ENCODE measurements at regions not wholly inside any gene's neighbourhood (a gene's known extent, or its start where the extent isn't known, plus 50 kb on each side); places are given as distances from the start of the nearest gene placed in this dataset.

DNA sequence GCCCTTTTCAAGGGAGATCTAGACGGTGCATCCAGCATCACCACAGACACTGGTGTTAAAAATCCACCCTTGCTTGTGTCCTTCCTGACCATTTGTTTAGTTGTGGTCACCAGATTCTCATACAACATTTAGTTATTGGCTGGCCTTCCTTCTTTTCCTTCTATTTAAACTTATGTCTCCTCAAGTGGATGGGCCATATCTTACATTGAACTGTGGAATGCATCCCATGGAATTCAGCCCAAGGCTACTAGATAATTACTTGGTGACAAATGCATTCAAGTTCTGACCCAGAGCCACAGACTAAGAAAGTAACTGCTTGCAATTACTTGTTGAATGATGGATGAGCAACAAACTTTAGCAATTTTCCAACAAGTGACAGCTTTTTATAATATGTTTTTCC, 198.9 kb upstream of the SSTR4 start:
- no peak for TF ChIP-seq POLR2A (IDR thresholded peaks at IDR 0.05; ENCODE audit: low read depth, low read length)
- TF ChIP-seq SPI1 (IDR thresholded peaks at IDR 0.05; ENCODE audit: low read depth, low read length): no peak
- no peak for TF ChIP-seq PAX5 (IDR thresholded peaks at IDR 0.05; ENCODE audit: insufficient read depth, low read length, severe bottlenecking)
- no peak for TF ChIP-seq POLR2AphosphoS5 (IDR thresholded peaks at IDR 0.05; ENCODE audit: low read depth, low read length)
- TF ChIP-seq TAF1 (IDR thresholded peaks at IDR 0.05; ENCODE audit: low read depth, low read length): no peak
- TF ChIP-seq POU2F2 (IDR thresholded peaks at IDR 0.05; ENCODE audit: low read depth, low read length): no peak
